Muscle of leg (tissue), 3 donors: ENCODE measurements at regions not wholly inside any gene's neighbourhood (a gene's known extent, or its start where the extent isn't known, plus 50 kb on each side); places are given as distances from the start of the nearest gene placed in this dataset.

ENCODE experiments used
- DNase-seq: peaks from one replicate; pipeline ENCODE4 v3.0.0; 2013
- H3K27ac ChIP-seq: one replicate; pipeline ENCODE4 v1.5.1; 2013; ENCODE audit warnings: mild to moderate bottlenecking, low read length, control low read depth
- H3K27me3 ChIP-seq: one replicate; pipeline ENCODE4 v1.6.1; 2013; ENCODE audit warnings: low read length; ENCODE audit not compliant: control insufficient read depth, insufficient read depth
- H3K36me3 ChIP-seq: one replicate; pipeline ENCODE4 v1.6.1; 2013; ENCODE audit warnings: low read length; ENCODE audit not compliant: control insufficient read depth, insufficient read depth
- H3K4me1 ChIP-seq: one replicate; pipeline ENCODE4 v1.6.1; 2013; ENCODE audit warnings: low read length; ENCODE audit not compliant: control insufficient read depth, insufficient read depth
- H3K4me3 ChIP-seq: one replicate; pipeline ENCODE4 v1.5.1; 2013; ENCODE audit warnings: low read length, control low read depth
- H3K9me3 ChIP-seq: replicated peaks from 2 replicates; pipeline ENCODE4 v1.6.1; 2013; ENCODE audit warnings: low read depth, low read length; ENCODE audit not compliant: control insufficient read depth
- WGBS: methylation state at CpG from one replicate; pipeline ENCODE4 v1.1.5; 2013; ENCODE audit warnings: missing lambda C conversion rate; ENCODE audit not compliant: insufficient coverage; 5-methylcytosine and 5-hydroxymethylcytosine counted together

DNA sequence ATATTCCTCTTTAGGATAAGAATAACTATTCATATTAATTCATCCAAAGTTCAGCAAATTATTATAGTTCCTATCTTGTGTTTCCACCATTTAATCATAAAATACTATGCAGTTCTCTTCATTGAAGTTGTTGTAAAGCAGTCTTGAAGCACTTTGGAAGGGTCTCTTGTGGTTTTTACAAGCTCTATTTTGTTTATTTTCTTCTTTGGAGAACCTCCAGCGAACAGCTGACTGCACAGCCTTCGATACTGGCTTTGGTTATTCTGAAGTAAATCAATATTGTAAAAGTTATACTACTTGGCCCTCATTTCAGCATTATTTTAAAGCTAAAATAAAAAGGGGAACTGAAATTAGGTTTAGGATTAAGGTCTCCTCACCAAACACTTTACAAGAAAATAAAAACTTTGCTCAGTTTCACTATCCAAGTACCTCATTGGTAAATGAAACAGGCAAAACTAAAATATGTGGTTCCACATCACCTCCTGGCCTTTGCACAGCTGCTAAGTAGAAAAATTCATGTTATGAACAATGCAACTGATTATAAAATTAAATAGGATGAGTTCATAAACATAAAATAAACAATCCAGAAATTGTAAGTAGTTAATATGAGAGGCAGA, 1629.2 kb upstream of the ADGRL3 start:
- DNase-seq: peak; percentile 73
- Histone ChIP-seq H3K9me3 (no peaks in the 10 kb centered on the region), H3K27me3 (no peaks in the 10 kb centered on the region), H3K27ac (no peak overlapping the region), H3K36me3 (no peaks in the 10 kb centered on the region), H3K4me3 (no peak overlapping the region), H3K4me1 (no peaks in the 10 kb centered on the region)
- no CpG with 5 or more reads among the region's 2 CpGs for WGBS

DNA sequence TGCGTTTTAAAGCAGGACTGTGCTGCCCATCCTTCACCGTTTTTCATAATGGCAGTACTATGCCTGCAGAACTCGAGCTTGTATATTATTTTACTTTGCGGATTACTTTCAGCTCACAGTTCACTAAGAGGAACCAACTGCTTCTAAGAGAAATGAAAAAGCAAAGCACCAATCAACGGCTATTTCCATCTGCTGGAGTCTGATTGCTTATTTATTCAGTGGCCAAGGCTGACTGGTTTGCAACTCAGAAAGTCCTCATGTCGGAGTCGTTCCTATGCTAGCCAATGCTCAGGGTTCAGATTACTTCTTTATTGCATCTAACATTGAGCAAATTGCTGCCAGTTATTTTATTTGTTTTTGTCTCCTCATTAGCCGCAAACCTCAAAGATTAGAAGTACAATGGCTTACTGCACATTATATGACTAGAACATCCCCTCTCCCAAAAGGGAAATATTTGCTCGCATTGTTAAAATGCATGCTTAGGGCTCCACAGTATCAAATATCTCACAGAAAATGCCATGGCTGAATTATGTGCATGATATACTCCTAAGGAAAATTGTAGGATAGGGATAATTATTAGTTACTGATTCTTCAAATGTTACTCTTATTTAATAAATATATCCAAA, 1628.2 kb upstream of the ADGRL3 start:
- no peak for DNase-seq
- Histone ChIP-seq H3K4me1 (no peaks in the 10 kb centered on the region), H3K27ac (no peak overlapping the region), H3K4me3 (no peak overlapping the region), H3K27me3 (no peaks in the 10 kb centered on the region), H3K36me3 (no peaks in the 10 kb centered on the region), H3K9me3 (no peaks in the 10 kb centered on the region)
- WGBS: 69% methylated on average over 4 of the region's 9 CpGs

DNA sequence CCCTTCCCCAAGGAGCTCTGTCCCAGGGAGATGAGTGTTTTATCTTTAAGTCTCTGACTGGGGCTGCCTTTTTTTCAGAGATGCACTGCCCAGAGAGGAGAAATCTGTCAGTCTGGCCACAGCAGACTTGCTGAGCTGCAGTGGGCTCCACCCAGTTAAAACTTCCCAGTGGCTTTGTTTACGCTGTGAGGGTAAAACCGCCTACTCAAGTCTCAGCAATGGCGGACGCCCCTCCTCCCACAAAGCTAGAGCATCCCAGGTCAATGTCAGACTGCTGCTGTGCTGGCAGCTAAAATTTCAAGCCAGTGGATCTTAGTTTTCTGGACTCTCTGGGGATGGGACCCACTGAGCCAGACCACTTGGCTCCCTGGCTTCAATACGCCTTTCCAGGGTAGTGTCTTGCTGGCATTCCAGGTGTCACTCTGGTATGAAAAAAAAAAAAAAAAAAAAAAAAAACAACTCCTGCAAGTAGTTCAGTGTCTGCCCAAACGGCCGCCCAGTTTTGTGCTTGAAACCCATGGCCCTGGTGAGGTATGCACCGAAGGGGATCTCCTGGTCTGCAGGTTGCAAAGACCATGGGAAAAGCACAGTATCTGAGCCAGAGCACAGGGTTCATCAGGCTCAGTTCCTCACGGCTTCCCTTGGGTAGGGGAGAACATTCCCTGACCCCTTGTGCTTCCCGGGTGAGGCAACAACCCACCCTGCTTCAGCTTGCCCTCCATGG, 1616.1 kb upstream of the ADGRL3 start:
- Histone ChIP-seq H3K27ac (no peak overlapping the region), H3K36me3 (no peaks in the 10 kb centered on the region), H3K4me1 (no peaks in the 10 kb centered on the region), H3K4me3 (no peak overlapping the region), H3K9me3 (peaks cover 2% of the 10 kb centered on the region), H3K27me3 (no peaks in the 10 kb centered on the region)
- 91% methylated on average over 7 of the region's 10 CpGs for WGBS
- DNase-seq: no peak

DNA sequence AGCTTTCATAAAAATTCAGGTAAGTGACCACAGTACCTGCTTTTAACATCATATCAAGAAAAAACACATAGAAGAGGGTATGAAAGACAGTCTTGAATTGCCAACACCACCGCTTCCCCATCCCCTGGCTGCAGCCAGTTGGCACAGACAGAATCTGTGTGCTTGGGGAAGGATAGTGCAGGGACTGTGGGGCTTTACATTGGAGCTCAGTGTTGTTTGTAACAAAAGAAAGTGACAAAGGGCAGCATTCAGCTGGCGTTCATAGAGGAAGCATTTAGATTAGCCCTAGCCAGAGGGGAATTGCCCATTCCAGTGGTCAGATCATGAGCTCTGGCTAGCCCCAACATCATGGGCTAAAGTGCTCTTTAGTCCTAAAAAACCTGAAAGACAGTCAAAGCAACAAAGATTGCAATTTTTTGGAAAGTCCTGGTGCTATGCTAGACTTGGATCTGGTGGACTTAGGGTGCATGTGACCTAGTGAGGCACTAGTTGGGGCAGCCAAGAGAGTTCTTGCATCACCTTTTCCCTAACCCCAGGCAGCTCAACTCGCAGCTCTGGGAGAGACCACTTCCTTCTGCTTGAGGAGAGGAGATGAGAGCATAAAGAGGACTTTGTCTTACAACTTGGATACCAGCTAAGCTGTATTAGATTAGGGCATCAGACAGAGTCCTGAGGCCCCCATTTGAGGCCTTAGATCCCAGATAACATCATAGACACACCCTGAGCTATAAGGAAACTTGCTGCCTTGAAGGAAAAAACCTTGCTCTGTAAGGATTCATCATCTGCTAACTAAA, 1602.4 kb upstream of the ADGRL3 start:
- Histone ChIP-seq H3K4me3 (no peak overlapping the region), H3K36me3 (no peaks in the 10 kb centered on the region), H3K9me3 (no peaks in the 10 kb centered on the region), H3K27me3 (no peaks in the 10 kb centered on the region), H3K4me1 (no peaks in the 10 kb centered on the region), H3K27ac (no peak overlapping the region)
- WGBS: 57% methylated on average over 1 of the region's 3 CpGs
- no peak for DNase-seq

DNA sequence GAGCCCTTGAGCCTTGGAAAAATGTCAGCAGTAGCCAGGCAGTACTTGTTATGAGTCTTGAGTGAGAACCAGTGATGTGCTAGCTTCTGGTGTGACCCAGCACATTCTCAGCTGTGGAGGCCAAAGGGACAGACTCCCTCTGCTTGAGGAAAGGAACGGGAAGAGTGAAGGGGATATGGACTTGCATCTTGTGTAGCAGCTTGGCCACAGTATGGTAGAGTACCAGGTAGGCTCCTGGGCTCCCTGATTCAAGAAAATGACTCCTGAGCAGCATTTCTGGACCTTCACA, 1601.9 kb upstream of the ADGRL3 start:
- Histone ChIP-seq H3K27me3 (no peaks in the 10 kb centered on the region), H3K36me3 (no peaks in the 10 kb centered on the region), H3K4me1 (no peaks in the 10 kb centered on the region), H3K4me3 (no peak overlapping the region), H3K27ac (no peak overlapping the region), H3K9me3 (no peaks in the 10 kb centered on the region)
- no peak for DNase-seq
- WGBS: 56% methylated on average over 1 of the region's 1 CpG

DNA sequence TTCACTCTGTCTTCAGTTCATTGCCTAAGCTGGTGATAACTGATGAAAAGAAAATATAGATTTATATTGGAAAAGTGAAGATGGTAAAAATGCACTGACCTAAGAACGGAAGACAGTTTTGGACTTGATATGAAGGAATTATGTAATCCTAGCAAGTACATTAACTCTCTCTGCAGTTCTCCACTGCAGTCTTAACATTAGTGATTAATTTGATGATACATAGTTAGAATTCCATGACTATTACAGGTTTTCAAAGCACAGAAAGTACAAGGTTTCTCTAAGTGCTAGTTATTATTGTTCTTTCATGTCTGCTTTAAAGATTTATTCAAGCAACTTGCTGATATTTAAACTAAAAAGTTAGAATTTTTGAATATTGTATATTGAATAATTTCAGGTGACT, 1591.7 kb upstream of the ADGRL3 start:
- Histone ChIP-seq H3K36me3 (no peaks in the 10 kb centered on the region), H3K27ac (no peak overlapping the region), H3K4me3 (no peak overlapping the region), H3K9me3 (no peaks in the 10 kb centered on the region), H3K4me1 (no peaks in the 10 kb centered on the region), H3K27me3 (no peaks in the 10 kb centered on the region)
- WGBS: no CpG with 5 or more reads among the region's 1 CpG
- DNase-seq: no peak

DNA sequence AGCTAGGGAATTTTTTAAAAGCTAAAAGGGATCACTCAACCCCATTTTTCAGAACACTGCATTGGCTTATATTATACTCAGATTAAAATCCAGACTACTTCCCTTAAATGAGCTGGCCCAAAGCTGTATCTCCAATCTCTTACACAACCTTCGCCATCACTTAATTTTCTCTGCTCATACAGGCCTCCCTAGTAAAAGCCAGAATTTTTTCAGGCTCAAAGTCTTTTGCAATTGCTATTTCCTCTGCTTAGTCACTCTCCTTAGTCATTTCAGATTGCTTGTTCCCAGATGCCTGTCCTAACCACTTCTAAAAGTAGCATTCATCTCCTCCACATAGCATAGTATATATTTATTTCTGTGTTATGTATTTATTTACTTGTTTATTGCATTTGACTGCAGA, 1587.9 kb upstream of the ADGRL3 start:
- H3K27me3 ChIP-seq: no peaks in the 10 kb centered on the region
- no peaks in the 10 kb centered on the region for H3K36me3 ChIP-seq
- 33% methylated on average over 1 of the region's 1 CpG for WGBS
- DNase-seq: peak; percentile 33
- H3K4me1 ChIP-seq: no peaks in the 10 kb centered on the region
- H3K9me3 ChIP-seq: no peaks in the 10 kb centered on the region
- H3K27ac ChIP-seq: no peak overlapping the region
- H3K4me3 ChIP-seq: no peak overlapping the region

DNA sequence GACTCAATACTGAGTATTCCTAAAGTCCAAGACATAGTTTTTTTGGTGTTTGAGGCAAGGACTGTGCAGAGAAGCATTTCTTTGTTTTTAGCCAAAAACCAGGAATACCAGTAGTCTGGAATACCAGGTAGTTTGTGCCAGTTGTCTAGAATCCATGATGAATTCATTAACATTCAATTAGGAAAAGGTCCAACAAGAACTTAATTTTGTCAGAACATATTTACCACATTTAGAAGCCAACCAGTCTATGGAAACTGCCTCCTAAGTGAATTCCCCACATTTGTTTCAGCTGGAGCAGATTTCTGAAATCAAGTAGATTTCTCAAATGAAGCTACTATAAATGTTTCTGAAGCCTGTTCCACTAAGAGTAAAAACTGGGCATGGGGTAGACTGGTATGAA, 1584.8 kb upstream of the ADGRL3 start:
- Histone ChIP-seq H3K9me3 (no peaks in the 10 kb centered on the region), H3K4me3 (no peak overlapping the region), H3K27ac (no peak overlapping the region), H3K4me1 (no peaks in the 10 kb centered on the region), H3K36me3 (no peaks in the 10 kb centered on the region), H3K27me3 (no peaks in the 10 kb centered on the region)
- DNase-seq: no peak

DNA sequence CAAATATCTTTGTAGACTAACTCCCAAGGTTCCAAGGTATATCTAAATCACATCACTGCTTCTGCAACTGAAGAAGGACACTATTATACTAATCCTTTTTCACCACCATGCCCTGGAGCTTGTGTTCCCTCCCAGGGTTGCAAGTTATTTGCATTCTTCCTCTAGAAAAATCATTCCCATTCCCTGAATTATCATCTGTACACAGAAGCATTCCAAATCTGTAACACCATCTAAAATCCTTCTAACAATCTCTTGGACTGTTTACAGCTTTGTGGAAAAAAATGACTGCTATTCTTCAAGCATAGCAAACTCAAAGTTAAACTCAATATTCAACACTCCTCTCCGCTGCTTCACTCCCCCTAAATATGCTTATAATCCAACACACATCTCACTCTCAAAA, 1570.8 kb upstream of the ADGRL3 start:
- Histone ChIP-seq H3K4me3 (no peak overlapping the region), H3K27ac (no peak overlapping the region), H3K36me3 (no peaks in the 10 kb centered on the region), H3K4me1 (no peaks in the 10 kb centered on the region), H3K27me3 (no peaks in the 10 kb centered on the region), H3K9me3 (no peaks in the 10 kb centered on the region)
- WGBS: 83% methylated on average over 1 of the region's 1 CpG
- no peak for DNase-seq

DNA sequence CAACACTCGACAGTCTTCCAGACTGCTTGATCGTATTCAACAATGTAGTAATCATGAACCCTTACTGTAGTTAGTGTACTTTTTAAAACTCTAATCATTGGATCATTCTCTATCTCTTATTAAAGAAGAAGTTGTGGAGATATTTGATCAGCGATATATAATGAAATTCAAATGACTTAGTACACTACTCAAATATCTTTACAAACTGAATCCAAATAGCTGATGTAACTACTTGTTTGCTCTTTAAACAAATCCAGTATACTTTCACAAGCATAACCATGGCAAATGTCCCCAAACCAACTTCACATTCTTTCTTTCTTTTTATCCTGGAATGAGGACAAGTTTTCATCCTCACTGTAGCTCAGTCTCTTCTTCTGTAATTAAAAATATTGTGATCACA, 1569.9 kb upstream of the ADGRL3 start:
- no peak for DNase-seq
- no peaks in the 10 kb centered on the region for H3K36me3 ChIP-seq
- no peak overlapping the region for H3K4me3 ChIP-seq
- whole genome bisulfite sequencing: no CpG with 5 or more reads among the region's 3 CpGs
- no peak overlapping the region for H3K27ac ChIP-seq
- H3K27me3 ChIP-seq: no peaks in the 10 kb centered on the region
- no peaks in the 10 kb centered on the region for H3K9me3 ChIP-seq
- H3K4me1 ChIP-seq: no peaks in the 10 kb centered on the region
